ENCODE measurements at regions not wholly inside any gene's neighbourhood (a gene's known extent, or its start where the extent isn't known, plus 50 kb on each side); places are given as distances from the start of the nearest gene placed in this dataset.
"Not testable (repeated sequence)": the region's sequence is repeated elsewhere in the genome, so short reads cannot be mapped to it uniquely, and the experiment has no call there.

DNA sequence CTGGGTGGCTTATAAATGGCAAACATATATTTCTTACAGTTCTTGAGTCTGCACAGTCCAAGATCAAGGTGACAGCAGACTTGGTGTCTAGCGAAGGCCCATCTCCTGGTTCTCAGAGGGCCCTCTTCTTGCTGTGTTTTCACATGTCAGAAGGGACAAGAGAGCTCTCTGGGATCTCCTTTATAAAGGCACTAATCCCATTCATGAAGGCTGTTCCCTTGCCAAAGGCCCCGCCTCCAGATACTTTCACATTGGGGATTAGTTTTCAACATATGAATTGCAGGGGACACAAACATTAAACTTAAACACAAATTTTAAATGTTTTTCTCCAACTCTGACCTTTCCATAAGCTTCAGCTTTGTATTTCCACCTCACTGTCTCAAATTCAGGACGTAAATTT lies 1135.0 kb upstream of the TENM3 start:
- DNase-seq (ENCODE audit: low spot score), result no peak

DNA sequence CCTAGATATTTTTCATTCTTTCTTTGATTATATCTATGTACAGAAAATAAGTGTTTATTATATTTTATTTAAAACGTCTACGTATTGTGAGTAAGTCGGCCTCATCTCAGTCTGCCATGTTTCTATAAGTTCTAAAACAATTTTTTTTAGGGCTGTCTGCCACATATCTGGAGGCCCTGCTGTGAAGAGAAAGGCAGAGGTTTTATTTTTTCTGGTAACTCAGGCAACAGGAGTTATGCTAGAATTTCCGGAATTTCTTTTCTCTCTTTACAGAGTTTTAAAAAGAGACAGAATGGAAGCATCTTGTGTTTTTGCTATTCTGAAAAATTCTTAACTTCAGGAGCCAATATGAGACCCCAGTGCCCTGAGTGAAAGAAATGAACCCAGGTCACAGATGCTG lies 1124.0 kb upstream of the TENM3 start:
- DNase-seq (ENCODE audit: low spot score), result no peak

DNA sequence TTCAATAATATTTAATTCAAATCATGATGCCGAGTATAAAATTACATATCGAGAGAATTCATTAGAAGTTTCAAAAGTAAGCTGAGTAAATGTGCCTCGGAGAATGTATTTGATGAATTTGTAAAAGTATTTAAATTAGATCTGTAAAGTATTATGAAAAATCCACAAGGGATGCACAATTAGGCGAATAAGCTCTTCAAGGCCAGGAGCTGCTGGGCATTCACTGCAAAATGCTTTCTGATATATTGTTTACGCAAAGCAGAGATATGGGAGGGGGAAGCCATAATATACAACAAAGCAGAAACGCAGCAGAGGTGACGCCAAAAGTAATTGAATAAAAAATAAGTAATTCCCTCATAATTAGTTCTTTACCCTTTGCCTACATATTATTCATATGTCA lies 1121.5 kb upstream of the TENM3 start:
- DNase-seq (ENCODE audit: low spot score), result no peak

DNA sequence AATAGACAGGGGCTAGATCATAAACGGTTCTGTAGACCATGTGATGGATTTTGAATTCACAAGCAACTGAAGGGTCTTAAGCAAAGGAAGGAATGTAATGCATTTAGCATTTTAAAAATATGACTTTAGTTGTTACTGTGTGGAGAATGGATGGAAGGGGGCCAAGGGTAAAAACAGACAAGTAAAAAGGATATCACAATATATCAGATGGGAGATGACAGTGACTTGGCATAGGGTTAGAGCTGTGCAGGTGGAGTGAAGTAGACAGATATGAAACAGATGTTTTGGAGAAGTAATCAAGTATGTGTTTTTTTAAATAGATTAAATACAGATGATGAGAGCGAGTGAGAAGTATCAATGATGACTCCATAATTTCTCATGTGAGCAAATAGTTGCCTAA lies 1116.0 kb upstream of the TENM3 start:
- no peak for DNase-seq (ENCODE audit: low spot score)

DNA sequence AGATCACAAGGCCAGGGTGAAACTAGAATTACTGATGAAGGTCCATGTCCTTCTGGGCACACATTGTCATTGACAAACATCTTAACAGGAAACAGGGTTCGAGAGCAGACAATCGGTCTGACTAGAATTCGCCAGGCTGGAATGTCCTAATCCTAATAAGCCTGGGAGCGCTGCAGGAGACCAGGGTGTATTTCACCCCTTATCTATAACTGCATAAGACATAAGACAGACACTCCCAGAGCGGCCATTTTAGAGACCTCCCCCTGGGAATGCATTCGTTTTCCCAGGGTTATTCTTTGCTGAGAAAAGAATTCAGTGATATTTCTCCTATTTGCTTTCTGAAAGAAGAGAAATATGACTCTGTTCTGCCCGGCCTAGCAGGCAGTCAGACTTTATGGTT lies 1112.9 kb upstream of the TENM3 start:
- DNase-seq (ENCODE audit: low spot score), result not testable (repeated sequence)

DNA sequence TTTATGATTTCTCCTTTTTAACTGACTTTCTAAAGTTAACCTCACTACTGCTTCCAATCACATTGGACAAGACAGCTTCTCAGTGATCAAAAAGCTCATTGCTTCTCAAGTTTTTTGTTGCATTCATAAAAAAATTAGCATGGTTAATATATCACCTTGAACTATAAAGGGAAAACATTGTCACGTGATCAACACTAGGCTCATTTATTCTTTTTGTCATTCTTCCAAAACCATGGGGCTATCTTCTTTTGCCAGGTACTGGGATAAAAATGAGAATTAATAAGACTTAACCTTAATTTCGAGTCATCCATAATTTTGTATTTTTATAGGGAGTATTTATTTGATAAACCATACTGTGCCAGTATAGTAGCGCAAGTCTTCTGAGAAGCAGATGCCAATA lies 1105.9 kb upstream of the TENM3 start:
- DNase-seq (ENCODE audit: low spot score), result no peak

DNA sequence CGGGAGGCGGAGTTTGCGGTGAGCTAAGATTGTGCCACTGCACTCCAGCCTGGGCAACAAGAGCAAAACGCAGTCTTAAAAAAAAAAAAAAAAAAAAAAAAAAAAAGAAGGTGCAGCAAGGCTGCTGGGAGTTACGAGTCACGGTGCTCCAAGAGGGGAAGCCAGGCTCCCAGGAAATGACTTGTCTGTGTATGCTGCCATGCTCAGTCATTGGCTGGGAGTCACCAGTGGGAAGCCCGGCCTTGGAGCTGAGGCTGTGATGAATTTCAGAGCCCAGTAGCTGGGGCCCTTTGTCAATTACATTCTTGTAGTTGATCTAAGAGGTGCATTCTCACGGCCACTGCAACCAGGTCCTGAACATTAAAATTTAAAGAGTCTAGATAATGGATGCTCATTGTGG lies 1105.1 kb upstream of the TENM3 start:
- DNase-seq (ENCODE audit: low spot score), result peak; percentile 39

DNA sequence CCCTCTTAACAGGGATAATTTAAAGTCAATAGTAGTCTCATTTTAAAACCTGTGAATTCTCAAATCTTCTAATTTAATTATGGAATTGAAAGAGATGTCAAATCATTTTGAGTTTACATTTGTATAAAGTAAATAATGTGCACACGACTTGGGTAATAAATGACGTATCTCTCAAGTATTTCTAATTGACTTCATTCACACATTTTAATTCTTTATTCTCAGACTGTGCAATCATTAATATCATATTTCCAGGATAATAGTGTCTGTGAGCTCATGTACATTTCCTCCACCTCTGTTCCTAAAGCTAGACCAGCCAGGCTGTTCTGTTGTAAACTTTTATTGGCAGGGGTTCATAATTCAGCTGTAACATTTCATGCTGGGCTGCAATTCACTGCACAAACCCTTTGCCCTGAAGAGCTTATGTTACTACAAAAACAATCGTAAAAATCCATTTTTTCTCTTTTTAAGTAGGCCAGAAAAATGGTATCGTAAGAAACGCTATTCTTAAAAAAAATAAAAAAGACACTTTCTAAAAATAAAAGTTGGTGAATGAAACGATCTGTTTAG lies 1103.1 kb upstream of the TENM3 start:
- DNase-seq (ENCODE audit: low spot score), result no peak

DNA sequence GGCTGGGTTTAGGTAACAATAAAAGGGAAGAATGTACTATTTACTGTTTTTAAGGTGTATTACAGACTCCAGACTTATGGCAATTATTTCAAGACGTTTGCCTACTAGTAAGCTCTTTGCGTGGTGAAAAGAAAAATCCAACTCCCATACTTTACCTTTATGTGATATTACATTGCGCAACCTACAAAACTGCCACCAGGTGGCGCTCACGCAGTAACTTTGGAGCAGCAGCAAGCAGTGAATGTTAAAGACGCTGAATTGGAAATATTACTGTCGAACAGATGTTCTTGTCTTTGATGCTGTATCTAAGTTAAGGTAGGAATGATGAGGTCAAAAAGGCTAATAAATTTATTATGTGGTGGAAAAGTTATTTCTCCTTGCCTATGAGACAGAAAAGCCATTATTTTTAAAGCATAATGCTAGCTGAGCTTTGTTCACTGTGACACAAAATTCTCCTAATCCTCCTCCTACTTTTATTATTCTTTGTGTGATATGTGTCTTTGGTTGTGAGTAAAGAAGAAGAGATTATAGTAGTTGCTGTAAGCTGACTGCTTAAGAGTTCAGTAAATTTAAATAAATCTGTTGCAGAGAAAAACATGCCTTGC lies 1099.8 kb upstream of the TENM3 start:
- DNase-seq (ENCODE audit: low spot score), result peak; percentile 70

DNA sequence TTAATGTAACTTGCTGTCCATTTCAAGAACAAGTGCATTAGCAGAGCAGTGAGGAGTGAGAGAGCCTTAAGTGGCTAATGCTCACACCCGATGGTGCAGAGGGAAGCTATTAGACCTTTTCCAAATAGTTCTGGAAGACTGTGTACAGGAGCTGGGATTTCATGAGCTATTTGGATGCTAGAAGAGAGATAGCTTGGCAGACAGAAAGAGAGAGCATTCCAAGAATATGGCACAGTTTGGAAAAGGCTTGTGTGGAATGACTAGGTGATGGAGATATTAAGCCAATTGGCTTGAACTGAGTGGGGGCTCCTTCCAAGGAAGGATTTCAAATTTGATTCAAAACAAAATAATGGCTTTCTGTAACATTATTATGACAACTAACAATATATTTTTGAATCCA lies 1097.2 kb upstream of the TENM3 start:
- DNase-seq (ENCODE audit: low spot score), result no peak

DNA sequence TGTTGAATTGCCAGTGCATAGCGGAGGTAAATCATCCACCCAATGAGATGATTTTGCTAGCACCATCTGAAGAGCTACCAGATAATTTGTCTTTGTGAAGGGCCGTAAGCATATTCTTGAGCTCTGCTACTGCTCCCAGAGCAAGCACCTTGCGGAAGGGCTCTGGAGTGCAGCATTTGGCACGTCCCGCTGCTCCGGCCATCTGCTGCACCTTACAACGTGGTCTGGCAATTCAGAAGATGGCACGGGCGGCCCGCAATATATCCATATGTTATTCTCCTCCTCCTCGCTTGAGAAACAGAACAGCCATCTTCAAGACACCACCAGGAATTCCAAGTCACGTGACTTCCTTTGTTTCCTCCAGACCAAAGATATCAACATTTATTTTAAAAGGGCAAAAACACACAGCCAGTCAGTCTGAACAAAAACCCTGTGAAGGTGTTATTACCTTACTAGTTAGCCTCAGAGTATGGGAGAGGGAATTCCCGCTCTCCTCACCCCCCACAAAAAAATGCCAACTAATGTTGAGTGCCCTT lies 1095.7 kb upstream of the TENM3 start:
- no peak for DNase-seq (ENCODE audit: low spot score)

DNA sequence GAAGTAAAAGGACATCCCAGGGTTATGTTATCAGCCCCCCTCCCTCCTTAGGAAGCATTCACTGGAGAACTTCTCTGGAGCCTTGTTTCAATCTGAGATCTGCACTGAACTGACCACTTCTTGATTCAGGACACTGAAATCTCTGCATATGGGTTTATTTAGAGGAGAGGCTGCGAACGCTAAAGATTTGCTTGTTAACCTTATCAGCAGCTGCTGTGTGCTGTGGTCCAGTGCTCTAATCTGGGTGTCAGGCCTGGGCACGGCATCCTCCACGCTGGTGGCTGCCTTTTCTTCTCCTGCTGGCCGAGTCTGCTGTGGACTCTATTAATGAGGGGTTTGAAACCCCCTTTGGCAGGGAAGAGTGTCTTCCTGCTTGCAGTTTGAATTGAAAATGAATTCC lies 1094.7 kb upstream of the TENM3 start:
- DNase-seq (ENCODE audit: low spot score), result no peak

DNA sequence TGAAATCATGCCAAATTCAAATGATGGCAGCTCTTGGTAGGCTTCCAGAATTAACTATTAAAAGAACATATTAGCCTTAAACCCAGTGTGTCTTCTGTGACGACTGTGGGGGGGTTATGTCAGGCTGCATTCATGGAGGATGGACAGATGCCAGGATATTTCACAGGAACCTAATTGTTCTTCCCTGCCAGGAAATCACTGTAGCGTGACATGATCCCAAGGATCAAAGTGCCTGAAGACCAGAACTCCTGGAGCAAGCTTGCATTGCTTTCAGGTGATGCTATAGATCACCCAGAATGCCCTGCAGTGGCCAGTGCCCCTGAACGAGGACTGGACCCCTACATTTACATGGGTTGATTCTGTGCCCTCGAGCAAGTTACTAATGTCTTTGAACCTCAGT lies 1093.0 kb upstream of the TENM3 start:
- peak; percentile 87 for DNase-seq (ENCODE audit: low spot score)

DNA sequence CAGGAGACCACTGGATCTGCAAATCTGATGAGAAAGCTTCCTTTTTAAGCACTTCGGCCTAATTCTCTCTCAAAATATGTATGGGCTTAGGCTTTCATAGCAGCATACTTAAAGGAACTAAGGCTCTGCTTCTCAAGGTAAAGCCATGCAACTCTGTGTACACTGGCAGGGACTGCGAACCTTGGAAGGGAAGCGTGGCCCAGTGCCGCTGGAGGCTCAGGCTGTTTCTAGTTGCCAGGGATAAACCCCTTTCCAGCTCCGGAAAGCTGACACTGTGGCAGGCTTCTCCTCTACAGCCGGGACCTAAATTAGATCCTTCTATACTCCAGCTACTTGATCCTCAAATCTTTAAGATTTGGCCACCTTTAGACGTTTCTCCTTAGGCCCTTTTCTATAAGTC lies 1091.3 kb upstream of the TENM3 start:
- DNase-seq (ENCODE audit: low spot score), result no peak

DNA sequence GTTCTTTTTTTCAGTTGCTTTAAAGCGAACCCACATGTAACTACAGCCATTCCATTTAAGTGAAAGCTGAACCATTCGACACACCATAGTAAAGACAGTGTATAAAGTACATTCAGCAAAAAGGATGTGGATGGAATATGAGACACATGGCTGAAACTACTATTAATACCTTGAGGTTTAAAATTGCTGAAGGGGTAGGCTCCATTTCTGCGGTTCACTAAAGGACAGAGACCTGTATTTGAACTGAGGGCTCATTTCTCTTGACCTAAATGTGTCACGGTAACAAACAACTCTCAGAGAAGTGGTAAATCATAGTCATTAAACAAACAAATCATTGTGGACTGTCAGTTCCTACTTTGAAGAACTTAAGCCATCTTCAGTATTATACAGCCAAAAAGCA lies 1085.6 kb upstream of the TENM3 start:
- no peak for DNase-seq (ENCODE audit: low spot score)

DNA sequence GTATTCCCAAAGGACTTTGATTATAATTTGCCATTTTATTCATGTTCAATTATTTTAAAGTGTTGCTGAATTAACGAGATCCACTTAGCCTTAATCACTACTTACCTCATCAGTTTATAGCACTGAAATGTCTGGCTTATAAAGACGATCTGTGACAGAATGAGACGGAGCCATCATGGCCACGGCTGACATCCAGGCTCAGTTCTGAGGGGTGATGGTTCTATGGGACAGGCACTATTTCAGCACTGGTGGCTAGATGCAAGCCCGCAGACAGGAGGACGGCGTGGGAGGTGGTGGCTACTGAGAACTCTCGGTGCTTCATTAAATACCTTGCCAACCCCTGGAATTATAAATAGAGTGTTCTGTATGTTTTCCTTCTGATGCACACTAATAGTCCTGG lies 1084.2 kb upstream of the TENM3 start:
- DNase-seq (ENCODE audit: low spot score), result no peak

DNA sequence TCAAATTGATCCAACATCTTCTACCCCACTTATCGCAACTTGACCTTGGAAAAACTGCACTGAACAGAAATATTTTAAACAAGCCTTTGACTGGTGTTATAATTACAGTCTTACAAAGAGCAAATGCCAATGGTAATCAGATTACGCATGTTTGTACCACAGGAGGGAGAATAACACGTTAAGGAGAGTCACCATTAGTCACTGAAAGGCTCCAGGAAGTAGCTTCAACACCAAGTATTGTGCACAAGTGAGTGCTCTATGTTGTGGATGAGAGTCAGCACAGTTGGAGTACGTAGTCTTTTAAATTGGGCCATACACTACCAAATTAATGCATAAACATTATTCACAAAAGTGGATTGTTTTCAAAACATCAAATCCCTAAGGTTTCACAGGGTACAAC lies 1081.5 kb upstream of the TENM3 start:
- DNase-seq (ENCODE audit: low spot score), result peak; percentile 49

DNA sequence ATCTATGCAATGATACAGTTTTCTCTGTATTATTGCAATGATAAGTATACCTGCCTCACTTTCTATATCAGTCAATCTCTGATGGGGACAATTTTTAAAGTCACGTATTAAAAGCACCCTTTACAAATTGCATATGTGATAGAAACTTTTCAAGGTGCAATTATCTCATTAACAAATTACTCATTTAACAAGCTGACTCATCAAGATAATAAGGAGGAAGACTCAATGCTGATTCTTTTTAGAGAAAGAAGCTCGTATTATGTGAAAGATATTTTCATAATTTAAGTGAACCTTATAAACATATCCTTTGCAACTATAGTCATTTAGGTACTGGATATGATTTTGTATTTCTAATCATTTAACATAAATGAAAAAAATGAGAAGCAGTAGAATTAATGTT lies 1080.9 kb upstream of the TENM3 start:
- no peak for DNase-seq (ENCODE audit: low spot score)

DNA sequence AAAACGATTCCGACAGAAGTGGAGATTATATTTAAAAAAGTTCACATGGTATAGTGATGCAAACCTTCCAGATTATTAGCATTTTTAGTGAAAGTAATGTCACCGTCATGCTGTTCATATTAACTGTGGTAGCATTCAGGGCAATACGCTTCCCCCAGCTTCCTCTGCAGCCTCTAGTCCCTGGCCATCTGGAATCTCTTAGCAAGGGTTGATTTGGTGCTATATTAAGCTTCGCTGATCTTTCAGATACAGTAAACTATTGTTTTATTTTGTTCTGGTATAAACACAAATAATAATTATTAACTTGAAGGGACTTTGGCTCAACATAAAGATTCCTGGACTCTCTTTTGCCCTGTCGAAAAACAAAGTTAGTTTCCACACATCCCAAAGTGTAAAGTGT lies 1080.5 kb upstream of the TENM3 start:
- no peak for DNase-seq (ENCODE audit: low spot score)

DNA sequence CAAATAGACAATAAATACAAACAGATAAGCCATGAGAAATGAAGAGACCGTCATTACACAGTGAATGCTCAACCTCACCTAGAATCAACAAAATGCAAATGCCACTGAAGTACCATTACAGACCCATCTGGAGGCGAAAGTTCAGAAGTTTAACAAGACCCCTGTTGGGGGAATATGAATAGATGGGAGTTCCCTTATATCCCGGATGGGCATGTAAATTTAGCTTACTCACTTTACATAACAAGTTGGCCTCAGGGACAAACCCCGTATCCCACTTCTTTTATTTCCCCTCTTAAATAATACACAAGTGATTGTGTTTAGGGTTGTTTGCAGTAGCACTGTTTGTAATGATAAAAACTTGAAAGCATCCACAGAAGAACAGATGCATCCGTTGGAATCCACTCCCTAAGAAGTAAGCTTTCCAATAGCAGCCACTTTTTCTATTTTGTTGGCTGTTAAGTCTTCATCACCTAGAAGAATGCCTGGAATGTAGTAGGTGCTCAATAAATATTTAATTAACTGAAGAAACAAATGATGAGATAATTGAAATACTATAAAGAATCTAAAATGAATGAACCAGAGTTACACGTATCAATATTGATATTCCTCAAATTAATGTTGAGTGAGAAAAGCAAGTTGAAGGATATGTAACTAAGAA lies 1076.3 kb upstream of the TENM3 start:
- DNase-seq (ENCODE audit: low spot score), result no peak

DNA sequence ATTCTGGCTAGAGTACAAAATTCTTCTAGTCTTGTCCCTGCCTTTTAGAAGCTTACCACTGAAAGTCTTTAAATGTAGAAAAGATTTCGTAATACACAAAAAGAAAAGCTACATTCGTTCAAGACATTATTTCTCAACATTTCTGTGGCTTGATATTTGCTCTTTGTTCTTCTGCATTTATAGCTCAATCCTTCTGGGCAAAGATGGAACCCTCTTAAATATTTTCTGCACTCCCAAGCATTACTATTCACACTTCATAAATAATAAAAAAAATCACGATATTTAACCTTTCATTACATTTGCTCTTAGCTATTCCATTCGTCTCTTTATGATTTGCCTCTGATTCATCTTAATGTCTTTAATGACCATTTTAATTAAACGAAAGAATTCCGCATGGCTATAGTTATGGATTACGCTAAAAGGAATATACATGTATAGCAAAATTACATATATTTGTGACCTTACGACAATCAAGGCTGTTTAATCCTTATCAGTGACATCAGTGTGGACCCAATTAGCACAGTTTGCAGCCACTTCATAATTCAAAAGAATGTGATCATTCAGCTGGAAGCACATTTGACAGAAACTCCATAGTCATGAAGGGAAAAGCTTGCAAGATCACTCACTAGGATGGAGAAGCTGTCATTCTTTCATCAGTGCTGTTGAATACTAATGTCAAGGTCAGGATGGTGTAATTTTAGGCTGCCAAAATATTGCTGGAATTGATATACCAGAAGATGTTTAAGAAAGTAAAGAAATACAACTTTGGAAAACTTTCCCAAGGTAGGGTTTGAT lies 1075.0 kb upstream of the TENM3 start:
- DNase-seq (ENCODE audit: low spot score), result no peak

DNA sequence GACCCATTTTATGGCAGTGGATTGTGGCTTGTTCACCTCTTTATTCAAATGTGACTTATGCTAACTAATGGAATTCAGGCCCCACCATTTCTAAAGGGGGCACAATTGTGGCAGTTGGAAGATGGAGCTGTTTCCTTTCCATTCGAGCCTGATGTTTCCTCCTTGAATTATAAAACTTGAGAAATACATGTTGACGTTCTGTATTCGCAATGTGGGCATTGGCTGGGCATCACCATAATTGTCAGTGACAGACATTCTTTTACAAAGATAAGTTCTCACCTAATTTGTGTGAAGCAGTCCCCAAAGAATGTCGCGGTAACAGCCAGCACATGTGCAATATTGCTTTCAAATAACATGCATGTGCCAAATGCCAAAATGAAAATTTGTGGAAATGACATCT lies 1070.2 kb upstream of the TENM3 start:
- no peak for DNase-seq (ENCODE audit: low spot score)

DNA sequence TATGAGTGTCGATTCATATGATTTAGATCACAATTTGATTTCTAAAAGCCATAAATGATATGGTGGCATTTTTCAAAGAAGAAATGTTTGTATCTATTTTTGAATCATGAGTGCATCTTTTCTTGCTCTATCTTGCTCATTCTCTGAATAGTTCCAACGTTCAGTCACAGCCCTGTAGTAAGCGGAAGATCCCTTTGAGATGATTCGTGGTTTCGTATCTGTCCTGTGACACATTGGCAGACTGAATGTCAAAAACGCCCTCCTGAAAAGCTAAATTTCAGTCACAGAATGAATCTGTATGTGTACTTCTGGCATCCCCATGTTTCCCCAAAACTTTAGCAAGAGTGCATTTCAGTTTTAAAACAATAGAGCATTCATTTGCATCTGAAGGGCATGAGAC lies 1066.9 kb upstream of the TENM3 start:
- DNase-seq (ENCODE audit: low spot score), result no peak

All from kidney tubule cell (primary cell).